Stimulated activated CD4-positive, alpha-beta T cell treated with anti-CD3 and anti-CD28 coated beads, Interleukin-2, amount 100 ng/mL, for 48 hours (primary cell): ENCODE measurements at regions not wholly inside any gene's neighbourhood (a gene's known extent, or its start where the extent isn't known, plus 50 kb on each side); places are given as distances from the start of the nearest gene placed in this dataset.
"Not testable (repeated sequence)": the region's sequence is repeated elsewhere in the genome, so short reads cannot be mapped to it uniquely, and the experiment has no call there.

Source experiments
- DNase-seq, 2 donors: peaks; one replicate each; pipeline ENCODE4 v3.0.0-alpha.2; 2020

DNA sequence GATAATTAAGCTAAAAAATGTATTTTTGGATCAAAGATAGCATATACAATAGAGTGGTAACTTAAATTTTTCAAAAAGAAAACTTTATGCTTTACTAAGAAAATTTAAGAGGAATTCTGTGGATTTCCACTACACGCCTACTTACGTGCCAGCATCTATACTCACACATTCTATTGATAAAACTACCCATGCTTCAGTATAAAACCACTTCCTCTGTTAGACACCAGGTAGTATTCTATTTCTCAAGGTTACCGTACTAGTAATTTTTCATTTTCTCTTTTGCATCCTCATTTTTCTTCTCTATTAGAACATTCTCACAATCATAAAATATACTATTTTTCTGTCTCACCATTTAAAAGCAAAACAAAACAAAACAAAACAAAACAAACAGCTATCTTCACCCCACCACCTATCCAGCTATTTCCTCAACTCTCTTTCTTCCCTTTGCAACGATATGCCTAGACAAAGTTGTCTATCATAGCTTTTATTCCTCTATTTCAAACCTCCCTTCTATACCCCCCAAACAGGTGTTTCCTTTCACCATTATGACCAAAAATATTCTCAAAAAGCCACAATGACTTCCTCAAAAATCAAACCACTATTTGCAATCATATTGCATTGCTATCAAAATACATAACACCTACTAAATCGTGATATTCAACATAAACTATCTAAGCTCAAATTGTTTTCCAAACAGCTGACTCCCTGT lies 1652.0 kb downstream of the MRPL39 start:
- DNase-seq, result no peak

DNA sequence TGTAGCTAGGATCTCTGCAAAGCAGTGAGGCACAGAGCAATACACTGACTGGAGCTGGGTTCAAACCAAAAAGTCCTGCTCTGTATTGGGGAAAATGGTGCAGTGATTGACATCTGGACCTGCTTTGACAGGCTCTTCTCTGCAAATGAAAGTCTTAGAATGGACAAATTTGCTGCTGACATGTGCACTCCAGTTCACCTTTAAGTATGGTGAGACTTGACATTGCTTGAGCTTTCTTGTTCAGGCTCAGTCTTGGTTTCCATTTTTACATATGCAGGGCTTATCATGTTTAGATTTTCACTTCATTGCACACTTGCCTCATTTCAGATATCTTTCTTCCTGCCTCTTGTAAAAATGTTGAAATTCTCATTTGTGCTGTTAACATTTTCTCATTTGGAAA lies 1655.0 kb downstream of the MRPL39 start:
- no peak for DNase-seq

DNA sequence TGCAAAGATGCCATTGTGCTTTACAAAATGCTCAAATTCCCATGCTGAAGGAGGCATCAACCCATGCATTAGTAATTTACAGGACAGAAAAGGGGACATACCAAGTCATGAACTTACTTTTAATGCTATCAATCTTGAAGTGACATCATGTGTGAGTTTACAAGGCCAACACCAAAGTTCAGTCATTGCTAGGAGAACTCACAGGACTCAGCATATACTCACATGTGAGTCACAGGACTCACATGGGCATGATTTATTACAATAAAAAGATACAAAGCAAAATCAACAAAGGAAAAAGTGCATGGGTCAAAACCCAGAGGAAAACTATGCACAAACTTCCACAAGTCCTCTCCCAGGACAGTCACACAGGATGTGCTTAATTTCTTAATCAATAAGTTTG lies 1656.0 kb downstream of the MRPL39 start:
- DNase-seq, result no peak

DNA sequence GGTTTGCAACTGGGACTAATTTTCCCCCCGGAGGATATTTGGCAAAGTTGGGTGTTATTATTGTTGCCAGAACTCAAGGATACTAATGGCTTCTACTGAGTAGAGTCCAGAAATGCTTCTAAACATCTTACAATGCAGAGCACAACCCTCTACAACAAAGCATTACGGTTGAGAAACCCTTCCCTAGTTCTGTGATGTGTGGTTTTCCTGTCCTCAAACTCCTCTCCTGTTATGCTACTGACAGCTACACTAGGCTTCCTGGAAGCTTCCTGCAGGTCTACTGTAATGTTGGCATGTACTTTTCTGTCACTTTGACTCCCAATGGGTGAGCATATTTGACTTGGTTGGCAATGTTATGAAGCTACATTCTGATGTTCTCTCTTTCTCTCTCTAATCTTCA lies 1656.9 kb downstream of the MRPL39 start:
- DNase-seq, result no peak

DNA sequence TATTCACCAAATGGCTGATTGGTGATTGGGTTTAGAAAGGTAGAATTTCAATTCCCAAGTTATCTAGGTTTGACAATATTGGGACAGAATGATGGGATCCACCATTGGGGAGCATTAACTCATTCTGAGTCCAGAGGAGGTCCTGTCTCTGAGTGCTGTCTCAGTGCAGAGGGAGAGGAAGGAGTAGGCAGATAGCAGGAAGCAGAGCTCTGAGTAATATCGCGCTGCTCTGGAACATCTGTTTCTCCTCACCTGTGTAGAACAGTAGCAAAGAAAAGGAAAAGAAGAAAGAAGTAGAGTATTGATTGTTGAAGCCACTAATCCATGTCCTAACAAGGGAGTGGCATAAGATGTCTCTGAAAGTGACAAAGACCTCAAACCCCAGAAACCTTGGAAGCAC lies 1657.8 kb downstream of the MRPL39 start:
- DNase-seq, result no peak

DNA sequence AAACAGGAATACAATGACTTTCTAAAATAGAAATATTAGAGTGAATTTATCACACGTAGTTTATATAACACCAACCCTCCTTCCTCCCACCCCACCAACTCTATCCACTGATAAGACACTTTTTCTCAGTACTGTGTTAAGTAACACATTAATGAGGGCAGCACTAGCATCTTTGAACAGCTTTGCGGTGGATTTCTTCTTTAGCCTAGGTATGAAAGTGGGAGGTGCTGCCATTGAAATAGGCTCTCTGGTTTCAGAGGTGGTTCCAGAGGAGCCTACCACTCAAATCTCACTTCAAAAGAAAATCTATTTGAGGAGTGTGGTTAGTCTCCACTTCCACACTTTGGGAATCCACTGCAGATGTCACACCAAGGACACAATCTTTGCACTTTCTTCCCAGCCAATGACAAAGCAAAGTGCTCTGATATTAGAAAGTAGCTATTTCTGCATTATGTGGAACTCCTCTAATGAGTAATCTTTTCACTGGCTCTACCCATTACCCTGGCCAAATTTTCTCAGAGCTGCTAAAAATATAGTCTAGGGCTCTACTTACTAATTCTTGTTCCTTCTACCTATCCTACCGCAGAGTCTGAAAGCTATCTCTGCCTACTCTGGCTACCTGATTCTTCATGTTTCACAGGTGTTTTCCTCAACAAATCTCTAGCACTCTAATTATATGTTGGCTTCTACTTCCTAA lies 1667.8 kb downstream of the MRPL39 start:
- DNase-seq, result no peak

DNA sequence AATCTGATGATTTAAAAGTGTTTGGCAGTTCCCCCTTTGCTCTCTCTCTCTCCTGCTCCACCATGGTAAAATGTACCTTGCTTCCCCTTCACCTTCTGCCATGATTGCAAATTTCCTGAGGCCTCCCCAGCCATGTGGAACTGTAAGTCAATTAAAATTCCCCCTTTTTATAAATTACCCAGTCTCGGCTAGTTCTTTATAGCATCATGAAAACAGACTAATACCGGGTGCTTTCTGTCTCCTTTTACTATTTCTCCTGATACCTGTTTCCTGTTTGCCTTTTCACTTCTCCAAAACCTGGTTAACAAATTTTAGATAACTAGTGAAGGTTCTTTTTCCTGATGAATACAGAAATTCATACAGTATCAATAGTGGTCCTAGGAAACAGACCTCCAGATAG lies 1670.3 kb downstream of the MRPL39 start:
- DNase-seq, result no peak

DNA sequence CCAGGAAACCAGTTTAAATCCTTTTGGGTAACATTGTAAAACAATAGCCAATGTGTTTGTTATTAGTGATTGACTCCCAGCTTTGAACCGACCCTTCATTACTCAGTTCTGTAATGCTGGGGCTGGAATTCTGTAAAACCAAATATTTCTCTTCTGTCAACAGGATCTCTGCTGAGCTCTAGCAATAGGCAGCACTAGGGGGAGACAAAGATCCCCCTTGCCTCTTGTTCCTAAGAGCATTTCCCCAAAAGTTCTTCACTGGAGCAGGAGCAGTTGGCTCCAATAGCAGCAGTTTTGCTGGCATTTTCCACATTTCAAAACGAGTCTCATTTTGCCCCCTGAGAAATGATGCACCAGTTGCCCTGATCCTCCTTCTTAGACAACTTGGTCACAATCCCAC lies 1671.1 kb downstream of the MRPL39 start:
- DNase-seq, result no peak

DNA sequence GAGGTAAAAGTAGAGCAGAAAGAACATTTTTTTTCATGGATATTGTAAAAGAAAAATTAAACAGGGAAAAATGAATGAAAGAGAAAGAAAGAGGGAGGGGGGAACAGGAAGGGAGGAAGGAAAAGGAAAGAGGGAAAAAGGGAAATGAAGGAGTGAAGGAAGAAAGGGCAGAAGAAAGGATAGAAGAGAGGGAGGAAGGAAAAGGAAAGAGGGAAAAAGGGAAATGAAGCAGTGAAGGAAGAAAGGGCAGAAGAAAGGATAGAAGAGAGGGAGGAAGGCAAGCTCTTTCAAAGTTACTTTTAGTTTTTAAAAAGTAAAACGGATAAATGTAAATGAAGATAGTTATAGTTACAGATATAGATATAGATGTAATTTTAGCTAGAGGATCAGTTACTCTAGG lies 1676.7 kb downstream of the MRPL39 start:
- no peak for DNase-seq

DNA sequence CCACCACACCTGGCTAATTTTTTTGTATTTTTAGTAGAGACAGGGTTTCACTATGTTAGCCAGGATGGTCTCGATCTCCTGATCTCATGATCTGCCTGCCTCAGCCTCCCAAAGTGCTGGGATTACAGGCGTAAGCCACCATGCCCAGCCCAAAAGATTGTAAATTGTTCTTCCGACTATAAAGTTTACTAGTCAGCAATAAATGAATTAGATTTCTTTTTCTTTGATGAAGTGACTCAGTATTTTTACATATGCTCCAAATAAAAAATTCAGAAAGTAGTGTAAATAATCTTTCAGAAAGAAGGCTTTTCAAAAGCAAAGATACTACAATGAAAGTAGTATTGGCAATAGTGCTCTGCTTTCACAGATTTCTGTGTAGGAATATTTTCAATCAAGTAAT lies 1680.9 kb downstream of the MRPL39 start:
- DNase-seq, result not testable (repeated sequence)

DNA sequence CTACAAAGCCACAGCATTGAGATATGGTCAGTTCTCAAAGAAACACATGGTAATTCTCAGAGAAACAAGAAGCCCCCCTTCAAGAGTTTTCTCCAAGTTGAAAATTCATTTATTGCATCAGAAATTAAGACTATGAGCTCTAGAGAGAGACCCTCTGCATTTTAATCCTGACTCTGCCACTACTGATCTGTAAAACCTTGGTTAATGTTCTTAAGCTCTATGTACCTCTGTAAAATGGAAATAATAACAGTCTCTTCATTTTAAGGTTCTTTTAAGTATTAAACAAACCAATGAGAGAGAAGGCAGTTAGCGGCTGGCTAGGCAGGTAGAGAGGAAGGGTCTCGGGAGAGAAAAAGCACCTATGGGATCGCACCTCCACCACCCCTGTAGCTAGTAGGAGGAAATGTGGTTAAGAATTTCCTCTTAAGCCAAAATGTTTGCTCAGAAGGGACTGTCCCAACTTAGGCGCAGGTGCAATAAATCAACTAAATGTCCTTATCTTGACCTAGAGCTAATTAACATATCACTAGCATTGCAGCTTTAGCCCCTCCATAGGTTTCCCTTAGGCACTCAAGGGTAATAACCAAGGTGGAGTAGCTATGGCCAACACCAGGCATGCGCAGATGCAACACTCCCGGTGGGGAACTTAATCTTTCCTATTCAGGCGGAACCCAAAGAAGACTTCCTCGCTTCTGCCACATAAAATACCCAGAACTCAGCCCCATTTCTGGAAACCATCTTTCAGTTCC lies 1685.4 kb downstream of the MRPL39 start:
- DNase-seq, result no peak

DNA sequence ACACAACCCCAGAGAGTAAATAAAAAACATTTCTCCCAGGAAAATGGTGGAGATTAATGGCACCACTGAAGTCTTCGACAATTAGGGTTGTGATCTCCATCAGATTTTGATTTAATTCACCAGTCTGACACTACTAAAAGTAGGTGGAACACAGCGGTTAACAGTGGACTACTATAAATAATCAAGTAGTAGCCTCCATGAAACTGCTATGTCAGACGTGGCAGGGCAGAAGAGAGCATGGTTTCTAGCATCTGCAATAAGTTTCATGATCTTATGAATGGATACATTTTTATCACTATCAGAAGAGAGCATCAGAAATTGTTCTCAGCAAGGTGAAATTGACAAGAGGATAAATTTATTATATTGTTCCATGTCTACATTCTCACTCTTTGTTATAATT lies 1706.6 kb downstream of the MRPL39 start:
- DNase-seq, result no peak

DNA sequence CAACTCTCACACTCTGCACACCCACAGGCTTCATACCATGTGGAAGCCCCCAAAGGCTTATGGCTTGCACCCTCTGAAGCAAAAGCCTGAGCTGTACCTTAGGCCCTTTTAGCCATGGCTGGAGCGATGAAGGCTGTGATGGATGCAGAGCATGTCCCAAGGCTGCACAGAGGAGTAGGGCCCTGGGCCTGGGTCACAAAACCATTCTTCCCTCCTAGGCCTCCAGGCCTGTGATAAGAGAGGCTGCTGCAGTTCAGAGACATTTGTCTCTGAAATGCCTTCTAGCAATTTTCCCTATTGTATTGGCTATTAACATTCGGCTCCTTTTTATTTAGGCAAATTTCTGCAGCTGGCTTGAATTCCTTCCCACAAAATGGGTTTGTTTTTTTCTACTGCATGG lies 1707.7 kb downstream of the MRPL39 start:
- DNase-seq, result no peak

DNA sequence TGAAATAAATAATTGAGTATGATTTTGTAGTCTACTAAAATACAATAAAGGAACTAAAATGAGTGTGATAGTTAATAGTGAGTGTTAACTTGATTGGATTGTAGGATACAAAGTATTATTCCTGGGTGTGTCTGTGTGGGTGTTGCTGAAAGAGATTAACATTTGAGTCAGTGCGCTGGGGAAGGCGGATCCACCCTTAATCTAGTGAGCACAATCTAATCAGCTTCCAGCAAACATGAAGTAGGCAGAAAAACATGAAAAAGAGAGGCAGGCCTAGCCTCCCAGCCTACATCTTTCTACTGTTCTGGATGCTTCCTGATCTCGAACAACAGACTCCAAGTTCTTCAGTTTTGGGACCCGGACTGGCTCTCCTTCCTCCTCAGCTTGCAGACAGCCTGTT lies 1716.6 kb downstream of the MRPL39 start:
- no peak for DNase-seq

DNA sequence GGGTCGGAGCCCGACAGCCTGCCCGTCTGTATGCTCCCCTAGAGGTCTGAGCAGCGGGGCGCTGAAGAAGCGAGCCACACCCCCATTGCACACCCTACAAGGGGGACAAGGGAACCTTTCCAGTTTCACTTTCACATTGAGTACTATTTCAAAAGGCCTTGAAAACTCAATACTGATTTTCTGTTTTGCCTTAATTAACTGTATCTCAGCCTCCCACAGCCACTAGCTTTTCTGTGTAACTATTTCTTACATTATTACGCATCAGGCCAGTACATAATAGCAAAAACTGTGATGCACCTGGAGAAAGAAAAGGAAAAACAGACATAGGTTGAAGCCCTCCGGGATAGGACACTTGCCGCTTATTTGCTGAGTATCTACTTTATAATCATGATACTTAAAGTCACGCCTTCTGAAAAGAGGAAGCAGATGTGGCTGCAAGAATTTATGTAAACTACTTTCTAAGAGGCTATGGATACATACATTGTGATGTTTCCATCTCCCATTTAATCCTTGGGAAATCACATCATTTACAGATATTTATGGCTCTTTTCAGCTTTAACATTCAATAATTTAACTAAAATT lies 1719.5 kb downstream of the MRPL39 start:
- DNase-seq, result peak in 1 of 2 donors; percentile 3

DNA sequence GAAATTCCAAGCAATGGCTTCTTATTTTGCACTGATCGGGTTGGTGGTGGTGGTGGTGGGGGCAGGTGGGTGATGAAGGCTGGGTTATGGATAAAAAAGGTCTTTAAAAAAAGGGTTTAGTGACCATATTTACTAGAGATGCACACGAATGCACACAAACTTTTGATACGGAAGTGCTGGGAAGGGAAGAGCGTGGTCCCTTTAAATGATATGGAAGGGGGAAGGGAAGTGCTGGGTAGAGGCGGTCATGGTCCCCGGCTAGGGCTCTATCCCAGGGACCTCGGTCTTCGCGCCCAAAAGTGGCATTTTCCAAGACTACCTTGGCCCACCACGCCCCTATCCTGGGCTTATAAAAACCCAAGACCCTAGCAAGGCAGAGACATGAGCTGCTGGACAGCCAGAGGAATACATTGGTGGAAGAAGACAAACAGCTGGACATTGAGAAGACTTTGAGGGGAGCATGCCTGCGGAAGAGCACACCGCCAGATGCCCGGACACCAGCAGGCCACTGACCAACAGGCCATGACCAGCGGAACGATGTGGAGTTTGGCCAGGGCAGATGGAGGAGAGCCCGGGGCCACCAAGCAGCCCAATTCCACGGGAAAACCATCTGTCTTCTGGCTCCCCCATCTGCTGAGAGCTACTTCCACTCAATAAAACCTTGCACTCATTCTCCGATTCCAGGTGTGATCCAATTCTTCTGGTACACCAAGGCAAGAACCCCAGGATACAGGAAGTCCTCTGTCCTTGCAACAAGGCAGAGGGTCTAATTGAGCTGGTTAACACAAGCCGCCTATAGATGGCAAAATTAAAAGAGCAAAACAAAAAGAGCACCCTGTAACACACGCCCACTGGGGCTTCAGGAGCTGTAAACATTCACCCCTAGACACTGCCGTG lies 1720.2 kb downstream of the MRPL39 start:
- DNase-seq, result no peak

DNA sequence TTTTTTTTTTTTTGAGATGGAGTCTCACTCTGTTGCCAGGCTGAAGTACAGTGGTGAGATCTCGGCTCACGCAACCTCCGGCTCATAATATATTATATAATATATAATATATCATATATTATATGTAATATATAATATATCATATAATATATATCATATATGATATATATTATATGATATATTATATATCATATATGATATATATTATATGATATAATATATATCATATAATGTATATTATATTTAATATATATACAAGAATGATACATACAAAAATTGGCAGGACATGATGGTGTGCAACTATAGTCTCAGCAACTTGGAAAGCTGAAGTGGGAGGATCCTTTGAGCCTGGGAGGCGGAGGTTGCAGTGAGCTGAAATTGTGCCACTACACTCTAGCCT lies 1725.5 kb downstream of the MRPL39 start:
- no peak for DNase-seq

DNA sequence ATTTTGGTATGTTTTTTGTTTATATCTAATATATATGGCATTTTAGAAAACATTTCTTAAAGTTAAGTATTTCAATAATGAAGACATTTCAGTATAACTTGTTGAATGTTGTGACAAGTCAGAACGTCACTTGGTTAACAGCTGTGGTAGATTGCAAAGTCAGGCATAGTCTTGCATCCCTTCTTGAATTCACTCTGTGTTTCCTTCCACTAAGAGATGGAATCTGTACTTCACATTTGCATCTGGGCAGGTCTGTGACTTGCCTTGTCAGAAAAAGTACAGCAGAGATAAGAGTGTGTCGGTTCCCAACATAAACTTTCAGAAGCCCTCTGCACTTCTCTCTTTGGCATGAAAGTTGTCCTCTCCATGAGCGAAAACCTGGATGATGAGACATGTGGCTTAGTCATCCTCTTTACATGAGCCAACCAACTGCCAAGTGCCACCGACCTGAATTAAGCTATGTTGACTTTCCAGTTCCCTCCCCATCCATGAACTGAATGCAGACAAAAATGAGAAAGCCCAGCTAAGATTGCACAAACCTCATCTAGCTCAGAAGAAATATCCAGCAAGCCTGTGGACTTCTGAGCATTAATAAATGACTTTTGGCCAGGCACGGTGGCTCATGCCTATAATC lies 1730.2 kb downstream of the MRPL39 start:
- DNase-seq, result no peak

DNA sequence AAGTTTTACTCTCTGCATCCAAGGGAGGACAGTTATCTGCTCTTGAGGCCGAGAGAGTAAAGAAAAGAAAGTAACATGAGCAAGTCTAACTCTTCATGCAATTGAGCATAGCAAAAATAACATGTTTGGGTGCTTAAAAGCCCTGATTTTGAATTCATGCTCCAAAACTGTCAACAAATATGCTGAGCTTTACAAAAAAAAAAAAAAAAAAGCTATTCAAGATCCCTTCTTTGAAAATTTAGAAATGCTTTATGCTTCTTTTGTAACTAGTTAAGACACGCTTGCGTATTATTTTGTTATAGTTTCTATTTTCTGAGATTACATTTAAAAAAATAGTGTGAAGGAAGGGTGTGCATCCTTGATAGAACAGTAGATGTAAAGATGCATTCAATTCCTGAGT lies 1733.0 kb downstream of the MRPL39 start:
- no peak for DNase-seq

DNA sequence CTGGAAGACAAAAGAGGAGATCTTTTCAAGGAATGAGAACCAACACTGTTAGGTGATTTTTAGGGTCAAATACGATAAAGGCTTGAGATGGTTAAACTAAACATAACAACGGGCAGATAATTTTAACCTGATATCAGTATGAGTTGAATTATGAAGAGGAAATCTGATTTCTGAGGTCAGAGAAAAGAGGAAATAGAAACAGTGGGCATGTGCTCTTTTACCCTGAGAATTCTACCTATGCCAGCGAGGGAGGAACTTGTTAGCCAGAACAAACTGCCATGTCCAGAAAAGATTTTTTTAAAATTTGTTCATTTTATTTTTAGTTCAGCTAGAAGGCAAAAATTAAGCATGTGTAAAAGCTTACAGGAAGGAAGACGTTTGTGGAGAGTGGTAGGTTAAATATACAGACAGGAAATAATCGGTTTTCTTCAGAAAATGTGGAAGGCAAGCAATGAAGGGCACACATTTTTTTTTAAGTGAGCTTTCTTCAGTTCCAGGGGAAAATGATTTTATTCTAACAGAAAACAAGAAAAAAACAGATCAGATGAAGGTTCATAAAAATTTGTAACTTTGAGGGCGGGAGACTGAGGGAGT lies 1745.3 kb downstream of the MRPL39 start:
- DNase-seq, result no peak

DNA sequence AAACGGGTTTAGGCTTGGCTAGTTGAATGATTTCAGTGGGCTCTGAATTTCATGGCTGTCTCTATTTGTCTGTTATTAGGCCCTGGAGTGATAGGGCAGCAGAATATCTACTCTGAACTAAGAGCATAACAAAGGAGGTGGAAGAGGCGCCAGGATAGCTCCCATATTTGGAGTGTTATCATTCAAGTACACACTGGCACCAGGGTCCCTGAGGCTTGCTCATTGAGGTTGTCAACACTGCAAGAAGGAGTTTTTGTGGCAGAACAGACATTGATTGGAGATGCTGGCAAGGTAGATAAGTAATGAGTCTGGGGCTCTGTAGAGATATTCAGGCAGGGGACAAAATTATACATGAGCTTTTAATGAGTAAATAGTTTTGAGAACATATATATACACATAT lies 1748.4 kb downstream of the MRPL39 start:
- no peak for DNase-seq
